ENCODE measurements at regions not wholly inside any gene's neighbourhood (a gene's known extent, or its start where the extent isn't known, plus 50 kb on each side); places are given as distances from the start of the nearest gene placed in this dataset.

- Mint-ChIP-seq H3K36me3 (no peaks in the 10 kb centered on the region), H3K4me3 (no peak overlapping the region), H3K27ac (no peak overlapping the region), H3K27me3 (ENCODE audit: low read depth) (no peaks in the 10 kb centered on the region), H3K4me1 (no peaks in the 10 kb centered on the region), H3K9me3 (no peaks in the 10 kb centered on the region)
- no peak for DNase-seq (ENCODE audit: low spot score in 2 of 2, unreplicated experiment in 2 of 2)
- no peak for TF ChIP-seq CTCF (IDR thresholded peaks at IDR 0.05; ENCODE audit: unreplicated experiment)
These were observed 500.7 kb downstream of the MAFB start for GRCh38 chr20:40188319-40188718.

GRCh38 chr20:40186826-40187225 is 502.2 kb downstream of the MAFB start:
- no peaks in the 10 kb centered on the region for H3K9me3 Mint-ChIP-seq
- no peaks in the 10 kb centered on the region for H3K27me3 Mint-ChIP-seq (ENCODE audit: low read depth)
- no peaks in the 10 kb centered on the region for H3K4me1 Mint-ChIP-seq
- H3K4me3 Mint-ChIP-seq, result no peak overlapping the region
- DNase-seq (ENCODE audit: low spot score in 2 of 2, unreplicated experiment in 2 of 2), result no peak
- H3K36me3 Mint-ChIP-seq, result no peaks in the 10 kb centered on the region
- H3K27ac Mint-ChIP-seq, result no peak overlapping the region
- TF ChIP-seq CTCF (IDR thresholded peaks at IDR 0.05; ENCODE audit: unreplicated experiment), result no peak

GRCh38 chr20:40181676-40182075 is 507.4 kb downstream of the MAFB start:
- no peak for DNase-seq (ENCODE audit: low spot score in 2 of 2, unreplicated experiment in 2 of 2)
- Mint-ChIP-seq H3K27me3 (ENCODE audit: low read depth) (no peaks in the 10 kb centered on the region), H3K4me1 (no peaks in the 10 kb centered on the region), H3K36me3 (no peaks in the 10 kb centered on the region), H3K4me3 (no peak overlapping the region), H3K27ac (no peak overlapping the region), H3K9me3 (peaks cover 4% of the 10 kb centered on the region)
- no peak for TF ChIP-seq CTCF (IDR thresholded peaks at IDR 0.05; ENCODE audit: unreplicated experiment)

- Mint-ChIP-seq H3K9me3 (peaks cover 4% of the 10 kb centered on the region), H3K4me1 (no peaks in the 10 kb centered on the region), H3K27ac (no peak overlapping the region), H3K4me3 (no peak overlapping the region), H3K36me3 (no peaks in the 10 kb centered on the region), H3K27me3 (ENCODE audit: low read depth) (no peaks in the 10 kb centered on the region)
- TF ChIP-seq CTCF (IDR thresholded peaks at IDR 0.05; ENCODE audit: unreplicated experiment), result no peak
- no peak for DNase-seq (ENCODE audit: low spot score in 2 of 2, unreplicated experiment in 2 of 2)
These were observed 512.8 kb downstream of the MAFB start for GRCh38 chr20:40176098-40176841.

- Mint-ChIP-seq H3K4me1 (no peaks in the 10 kb centered on the region), H3K27me3 (ENCODE audit: low read depth) (no peaks in the 10 kb centered on the region), H3K4me3 (no peak overlapping the region), H3K9me3 (peaks cover 4% of the 10 kb centered on the region), H3K27ac (no peak overlapping the region), H3K36me3 (no peaks in the 10 kb centered on the region)
- no peak for DNase-seq (ENCODE audit: low spot score in 2 of 2, unreplicated experiment in 2 of 2)
- no peak for TF ChIP-seq CTCF (IDR thresholded peaks at IDR 0.05; ENCODE audit: unreplicated experiment)
These were observed 513.7 kb downstream of the MAFB start for GRCh38 chr20:40175296-40175695.

Measured in mesothelial cell of epicardium (in vitro differentiated cells).